ENCODE measurements at regions not wholly inside any gene's neighbourhood (a gene's known extent, or its start where the extent isn't known, plus 50 kb on each side); places are given as distances from the start of the nearest gene placed in this dataset.

GRCh38 chr11:60592601-60593000 lies 77.4 kb downstream of the MS4A13 start:
- Mint-ChIP-seq H3K4me3 (no peak overlapping the region), H3K4me1 (no peaks in the 10 kb centered on the region), H3K9me3 (no peaks in the 10 kb centered on the region), H3K36me3 (ENCODE audit: low read depth) (no peaks in the 10 kb centered on the region), H3K27me3 (ENCODE audit: low read depth) (peaks cover 2% of the 10 kb centered on the region), H3K27ac (ENCODE audit: unreplicated experiment) (no peak overlapping the region)
- DNase-seq (ENCODE audit: low read depth, low spot score): no peak
- TF ChIP-seq CTCF (conservative IDR thresholded peaks at IDR 0.05): no peak

GRCh38 chr11:60594998-60595642 lies 79.9 kb downstream of the MS4A13 start:
- Mint-ChIP-seq H3K4me3 (no peak overlapping the region), H3K9me3 (peaks cover 2% of the 10 kb centered on the region), H3K4me1 (no peaks in the 10 kb centered on the region), H3K27me3 (ENCODE audit: low read depth) (no peaks in the 10 kb centered on the region), H3K36me3 (ENCODE audit: low read depth) (no peaks in the 10 kb centered on the region), H3K27ac (ENCODE audit: unreplicated experiment) (no peak overlapping the region)
- DNase-seq (ENCODE audit: low read depth, low spot score): no peak
- no peak for TF ChIP-seq CTCF (conservative IDR thresholded peaks at IDR 0.05)

GRCh38 chr11:60607483-60607882 lies 91.9 kb upstream of the MS4A8 start:
- peak; percentile 43 for TF ChIP-seq CTCF (conservative IDR thresholded peaks at IDR 0.05)
- H3K27ac Mint-ChIP-seq (ENCODE audit: unreplicated experiment): no peak overlapping the region
- H3K4me3 Mint-ChIP-seq: no peak overlapping the region

GRCh38 chr11:60609632-60610031 lies 89.8 kb upstream of the MS4A8 start:
- no peak overlapping the region for H3K4me3 Mint-ChIP-seq
- H3K27me3 Mint-ChIP-seq (ENCODE audit: low read depth): peaks cover 4% of the 10 kb centered on the region
- no peak for TF ChIP-seq CTCF (conservative IDR thresholded peaks at IDR 0.05)
- H3K36me3 Mint-ChIP-seq (ENCODE audit: low read depth): no peaks in the 10 kb centered on the region
- no peak for DNase-seq (ENCODE audit: low read depth, low spot score)
- no peaks in the 10 kb centered on the region for H3K9me3 Mint-ChIP-seq
- H3K4me1 Mint-ChIP-seq: peaks cover 4% of the 10 kb centered on the region
- no peak overlapping the region for H3K27ac Mint-ChIP-seq (ENCODE audit: unreplicated experiment)

More at GRCh38 chr11:60607483-60607882, 91.9 kb upstream of the MS4A8 start:
- H3K9me3 Mint-ChIP-seq: peaks cover 3% of the 10 kb centered on the region
- H3K36me3 Mint-ChIP-seq (ENCODE audit: low read depth): no peaks in the 10 kb centered on the region
- no peak for DNase-seq (ENCODE audit: low read depth, low spot score)
- H3K27me3 Mint-ChIP-seq (ENCODE audit: low read depth): peaks cover 4% of the 10 kb centered on the region
- peaks cover 4% of the 10 kb centered on the region for H3K4me1 Mint-ChIP-seq

- Mint-ChIP-seq H3K27ac (ENCODE audit: unreplicated experiment) (no peak overlapping the region), H3K4me1 (peaks cover 4% of the 10 kb centered on the region), H3K36me3 (ENCODE audit: low read depth) (no peaks in the 10 kb centered on the region), H3K27me3 (ENCODE audit: low read depth) (peaks cover 4% of the 10 kb centered on the region), H3K9me3 (no peaks in the 10 kb centered on the region), H3K4me3 (no peak overlapping the region)
- no peak for DNase-seq (ENCODE audit: low read depth, low spot score)
- no peak for TF ChIP-seq CTCF (conservative IDR thresholded peaks at IDR 0.05)
Observed at GRCh38 chr11:60610702-60611101, 88.7 kb upstream of the MS4A8 start.
